ENCODE measurements at regions not wholly inside any gene's neighbourhood (a gene's known extent, or its start where the extent isn't known, plus 50 kb on each side); places are given as distances from the start of the nearest gene placed in this dataset.

GRCh38 chr11:45458269-45458668 is 172.1 kb upstream of the SYT13 start:
- Mint-ChIP-seq H3K4me3 (no peak overlapping the region), H3K27me3 (ENCODE audit: low read depth in 2 of 2) (peaks cover 0 to 6% of the 10 kb centered on the region in 2 donors), H3K4me1 (no peaks in the 10 kb centered on the region), H3K27ac (no peak overlapping the region), H3K36me3 (no peaks in the 10 kb centered on the region), H3K9me3 (no peaks in the 10 kb centered on the region)
- TF ChIP-seq CTCF (IDR thresholded peaks at IDR 0.05): no peak
- ATAC-seq: no peak
- Histone ChIP-seq H3K4me1 (ENCODE audit: control insufficient read depth, insufficient read depth, low read length) (no peaks in the 10 kb centered on the region), H3K36me3 (ENCODE audit: control insufficient read depth, insufficient read depth, low read length) (no peaks in the 10 kb centered on the region), H3K4me3 (ENCODE audit: low read length) (no peak overlapping the region), H3K27me3 (ENCODE audit: control insufficient read depth, insufficient read depth, low read length) (no peaks in the 10 kb centered on the region), H3K9me3 (ENCODE audit: control insufficient read depth, insufficient read depth, low read length) (no peaks in the 10 kb centered on the region), H3K27ac (ENCODE audit: low read length) (no peak overlapping the region)
- 82% methylated on average over 4 of the region's 4 CpGs for WGBS (ENCODE audit: insufficient coverage)
- no peak for DNase-seq
- intact Hi-C loops (cut with micrococcal nuclease): no loop called here

GRCh38 chr11:45457649-45458048 is 171.5 kb upstream of the SYT13 start:
- Mint-ChIP-seq H3K4me3 (no peak overlapping the region), H3K27me3 (ENCODE audit: low read depth in 2 of 2) (peaks cover 0 to 6% of the 10 kb centered on the region in 2 donors), H3K36me3 (no peaks in the 10 kb centered on the region), H3K27ac (no peak overlapping the region), H3K9me3 (no peaks in the 10 kb centered on the region), H3K4me1 (no peaks in the 10 kb centered on the region)
- WGBS (ENCODE audit: insufficient coverage): 85% methylated on average over 6 of the region's 6 CpGs
- Histone ChIP-seq H3K27me3 (ENCODE audit: control insufficient read depth, insufficient read depth, low read length) (no peaks in the 10 kb centered on the region), H3K27ac (ENCODE audit: low read length) (no peak overlapping the region), H3K36me3 (ENCODE audit: control insufficient read depth, insufficient read depth, low read length) (no peaks in the 10 kb centered on the region), H3K4me1 (ENCODE audit: control insufficient read depth, insufficient read depth, low read length) (no peaks in the 10 kb centered on the region), H3K9me3 (ENCODE audit: control insufficient read depth, insufficient read depth, low read length) (no peaks in the 10 kb centered on the region), H3K4me3 (ENCODE audit: low read length) (no peak overlapping the region)
- no peak for TF ChIP-seq CTCF (IDR thresholded peaks at IDR 0.05)
- DNase-seq: no peak
- intact Hi-C loops (cut with micrococcal nuclease): no loop called here
- no peak for ATAC-seq

GRCh38 chr11:45456686-45457085 is 170.5 kb upstream of the SYT13 start:
- TF ChIP-seq CTCF (IDR thresholded peaks at IDR 0.05): no peak
- DNase-seq: no peak
- H3K27ac Mint-ChIP-seq: no peak overlapping the region
- intact Hi-C loops (cut with micrococcal nuclease): no loop called here
- H3K4me3 Mint-ChIP-seq: no peak overlapping the region
- WGBS (ENCODE audit: insufficient coverage): 87% methylated on average over 6 of the region's 6 CpGs
- no peaks in the 10 kb centered on the region for H3K4me1 Mint-ChIP-seq
- H3K27ac ChIP-seq (ENCODE audit: low read length): no peak overlapping the region
- peaks cover 0 to 6% of the 10 kb centered on the region in 2 donors for H3K27me3 Mint-ChIP-seq (ENCODE audit: low read depth in 2 of 2)
- H3K27me3 ChIP-seq (ENCODE audit: control insufficient read depth, insufficient read depth, low read length): no peaks in the 10 kb centered on the region
- H3K9me3 Mint-ChIP-seq: no peaks in the 10 kb centered on the region
- no peaks in the 10 kb centered on the region for H3K36me3 Mint-ChIP-seq
- no peak for ATAC-seq
- no peaks in the 10 kb centered on the region for H3K36me3 ChIP-seq (ENCODE audit: control insufficient read depth, insufficient read depth, low read length)
- no peaks in the 10 kb centered on the region for H3K9me3 ChIP-seq (ENCODE audit: control insufficient read depth, insufficient read depth, low read length)
- no peaks in the 10 kb centered on the region for H3K4me1 ChIP-seq (ENCODE audit: control insufficient read depth, insufficient read depth, low read length)
- H3K4me3 ChIP-seq (ENCODE audit: low read length): no peak overlapping the region

- intact Hi-C loops (cut with micrococcal nuclease): no loop called here
- no peaks in the 10 kb centered on the region for H3K36me3 ChIP-seq (ENCODE audit: control insufficient read depth, insufficient read depth, low read length)
- no peak overlapping the region for H3K4me3 ChIP-seq (ENCODE audit: low read length)
- no peak overlapping the region for H3K27ac ChIP-seq (ENCODE audit: low read length)
- no peaks in the 10 kb centered on the region for H3K4me1 ChIP-seq (ENCODE audit: control insufficient read depth, insufficient read depth, low read length)
- no peaks in the 10 kb centered on the region for H3K9me3 ChIP-seq (ENCODE audit: control insufficient read depth, insufficient read depth, low read length)
- no peak overlapping the region for H3K4me3 Mint-ChIP-seq
- H3K27me3 Mint-ChIP-seq (ENCODE audit: low read depth in 2 of 2): peaks cover 0 to 6% of the 10 kb centered on the region in 2 donors
- ATAC-seq (no peak), DNase-seq (no peak)
- H3K4me1 Mint-ChIP-seq: no peaks in the 10 kb centered on the region
- no peaks in the 10 kb centered on the region for H3K9me3 Mint-ChIP-seq
- H3K27me3 ChIP-seq (ENCODE audit: control insufficient read depth, insufficient read depth, low read length): no peaks in the 10 kb centered on the region
- 79% methylated on average over 4 of the region's 6 CpGs for WGBS (ENCODE audit: insufficient coverage)
- TF ChIP-seq CTCF (IDR thresholded peaks at IDR 0.05): no peak
- H3K36me3 Mint-ChIP-seq: no peaks in the 10 kb centered on the region
- no peak overlapping the region for H3K27ac Mint-ChIP-seq
Measured at GRCh38 chr11:45455536-45455935, 169.4 kb upstream of the SYT13 start.

Measured in natural killer cell (primary cell).